ENCODE measurements at regions not wholly inside any gene's neighbourhood (a gene's known extent, or its start where the extent isn't known, plus 50 kb on each side); places are given as distances from the start of the nearest gene placed in this dataset.

DNA sequence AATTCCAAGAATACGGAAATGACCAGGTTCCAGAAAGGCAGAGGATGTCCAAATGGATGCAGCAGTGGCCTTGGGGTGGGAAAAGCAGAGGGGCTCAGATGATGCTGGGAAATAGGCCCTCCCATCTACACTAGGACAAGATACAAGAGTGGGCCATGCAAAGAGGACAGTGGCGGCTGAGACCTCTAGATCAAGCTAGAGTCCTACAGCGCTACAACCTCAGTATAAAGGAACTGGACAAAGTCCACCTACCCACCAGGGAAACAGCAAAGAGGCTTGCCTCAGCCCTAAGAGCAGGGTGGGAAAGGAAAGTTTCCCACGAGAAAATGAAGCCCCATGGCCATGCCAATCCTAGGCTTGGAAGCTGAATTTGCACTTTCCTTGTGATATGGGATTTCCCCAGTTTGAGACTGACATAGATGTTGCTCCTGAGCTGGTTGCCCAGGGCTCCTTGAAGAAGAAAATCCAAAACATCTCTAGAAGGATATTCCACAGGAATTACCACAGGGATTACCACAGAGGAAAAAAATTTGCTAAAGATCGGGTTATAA lies 282.2 kb downstream of the MREG start:
- Histone ChIP-seq H3K4me1 (ENCODE audit: control insufficient read depth, insufficient read depth, low read length) (no peaks in the 10 kb centered on the region), H3K4me3 (ENCODE audit: low read depth in 2 of 2, low read length in 2 of 2) (no peak overlapping the region), H3K27me3 (ENCODE audit: control insufficient read depth, insufficient read depth, low read length) (no peaks in the 10 kb centered on the region), H3K36me3 (ENCODE audit: control insufficient read depth, insufficient read depth, low read length) (no peaks in the 10 kb centered on the region), H3K9me3 (ENCODE audit: control insufficient read depth, insufficient read depth, low read depth, low read length) (no peaks in the 10 kb centered on the region), H3K27ac (ENCODE audit: low read length) (no peak overlapping the region)
- no TSS peak for BruUV-seq (replicated peaks)
- DNase-seq (ENCODE audit: low read depth, low spot score) (no peak), ATAC-seq (no peak)
- CTCF ChIA-PET: interaction anchor here (0.6 kb wide), 1 partner anchor 151 kb away, joined by 3 read pairs; no protein-coding TSS in a partner anchor
- intact Hi-C loops (cut with micrococcal nuclease; ENCODE audit: unreplicated experiment): no loop called here
- POLR2A ChIA-PET: no interaction called here
- TF ChIP-seq, protein P1, sequence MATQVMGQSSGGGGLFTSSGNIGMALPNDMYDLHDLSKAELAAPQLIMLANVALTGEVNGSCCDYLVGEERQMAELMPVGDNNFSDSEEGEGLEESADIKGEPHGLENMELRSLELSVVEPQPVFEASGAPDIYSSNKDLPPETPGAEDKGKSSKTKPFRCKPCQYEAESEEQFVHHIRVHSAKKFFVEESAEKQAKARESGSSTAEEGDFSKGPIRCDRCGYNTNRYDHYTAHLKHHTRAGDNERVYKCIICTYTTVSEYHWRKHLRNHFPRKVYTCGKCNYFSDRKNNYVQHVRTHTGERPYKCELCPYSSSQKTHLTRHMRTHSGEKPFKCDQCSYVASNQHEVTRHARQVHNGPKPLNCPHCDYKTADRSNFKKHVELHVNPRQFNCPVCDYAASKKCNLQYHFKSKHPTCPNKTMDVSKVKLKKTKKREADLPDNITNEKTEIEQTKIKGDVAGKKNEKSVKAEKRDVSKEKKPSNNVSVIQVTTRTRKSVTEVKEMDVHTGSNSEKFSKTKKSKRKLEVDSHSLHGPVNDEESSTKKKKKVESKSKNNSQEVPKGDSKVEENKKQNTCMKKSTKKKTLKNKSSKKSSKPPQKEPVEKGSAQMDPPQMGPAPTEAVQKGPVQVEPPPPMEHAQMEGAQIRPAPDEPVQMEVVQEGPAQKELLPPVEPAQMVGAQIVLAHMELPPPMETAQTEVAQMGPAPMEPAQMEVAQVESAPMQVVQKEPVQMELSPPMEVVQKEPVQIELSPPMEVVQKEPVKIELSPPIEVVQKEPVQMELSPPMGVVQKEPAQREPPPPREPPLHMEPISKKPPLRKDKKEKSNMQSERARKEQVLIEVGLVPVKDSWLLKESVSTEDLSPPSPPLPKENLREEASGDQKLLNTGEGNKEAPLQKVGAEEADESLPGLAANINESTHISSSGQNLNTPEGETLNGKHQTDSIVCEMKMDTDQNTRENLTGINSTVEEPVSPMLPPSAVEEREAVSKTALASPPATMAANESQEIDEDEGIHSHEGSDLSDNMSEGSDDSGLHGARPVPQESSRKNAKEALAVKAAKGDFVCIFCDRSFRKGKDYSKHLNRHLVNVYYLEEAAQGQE (IDR thresholded peaks at IDR 0.05; ENCODE audit: insufficient read depth in 1 of 2, low read depth in 2 of 2, low read length in 1 of 2): no peak
- TF ChIP-seq, protein P2, sequence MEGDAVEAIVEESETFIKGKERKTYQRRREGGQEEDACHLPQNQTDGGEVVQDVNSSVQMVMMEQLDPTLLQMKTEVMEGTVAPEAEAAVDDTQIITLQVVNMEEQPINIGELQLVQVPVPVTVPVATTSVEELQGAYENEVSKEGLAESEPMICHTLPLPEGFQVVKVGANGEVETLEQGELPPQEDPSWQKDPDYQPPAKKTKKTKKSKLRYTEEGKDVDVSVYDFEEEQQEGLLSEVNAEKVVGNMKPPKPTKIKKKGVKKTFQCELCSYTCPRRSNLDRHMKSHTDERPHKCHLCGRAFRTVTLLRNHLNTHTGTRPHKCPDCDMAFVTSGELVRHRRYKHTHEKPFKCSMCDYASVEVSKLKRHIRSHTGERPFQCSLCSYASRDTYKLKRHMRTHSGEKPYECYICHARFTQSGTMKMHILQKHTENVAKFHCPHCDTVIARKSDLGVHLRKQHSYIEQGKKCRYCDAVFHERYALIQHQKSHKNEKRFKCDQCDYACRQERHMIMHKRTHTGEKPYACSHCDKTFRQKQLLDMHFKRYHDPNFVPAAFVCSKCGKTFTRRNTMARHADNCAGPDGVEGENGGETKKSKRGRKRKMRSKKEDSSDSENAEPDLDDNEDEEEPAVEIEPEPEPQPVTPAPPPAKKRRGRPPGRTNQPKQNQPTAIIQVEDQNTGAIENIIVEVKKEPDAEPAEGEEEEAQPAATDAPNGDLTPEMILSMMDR (IDR thresholded peaks at IDR 0.05): no peak
- no peak for TF ChIP-seq TCF7L2 (IDR thresholded peaks at IDR 0.05; ENCODE audit: low read depth, low read length)
- no peak for TF ChIP-seq POLR2AphosphoS5 (IDR thresholded peaks at IDR 0.05; ENCODE audit: low read depth, low read length)
- no peak for TF ChIP-seq SIN3A (IDR thresholded peaks at IDR 0.05; ENCODE audit: borderline replicate concordance, insufficient read depth, low read depth, low read length)
- in situ Hi-C loops (cut with HindIII; ENCODE audit: low pct_unique_long_range_greater_than_20kb, low sequenced_read_pairs): no loop called here

DNA sequence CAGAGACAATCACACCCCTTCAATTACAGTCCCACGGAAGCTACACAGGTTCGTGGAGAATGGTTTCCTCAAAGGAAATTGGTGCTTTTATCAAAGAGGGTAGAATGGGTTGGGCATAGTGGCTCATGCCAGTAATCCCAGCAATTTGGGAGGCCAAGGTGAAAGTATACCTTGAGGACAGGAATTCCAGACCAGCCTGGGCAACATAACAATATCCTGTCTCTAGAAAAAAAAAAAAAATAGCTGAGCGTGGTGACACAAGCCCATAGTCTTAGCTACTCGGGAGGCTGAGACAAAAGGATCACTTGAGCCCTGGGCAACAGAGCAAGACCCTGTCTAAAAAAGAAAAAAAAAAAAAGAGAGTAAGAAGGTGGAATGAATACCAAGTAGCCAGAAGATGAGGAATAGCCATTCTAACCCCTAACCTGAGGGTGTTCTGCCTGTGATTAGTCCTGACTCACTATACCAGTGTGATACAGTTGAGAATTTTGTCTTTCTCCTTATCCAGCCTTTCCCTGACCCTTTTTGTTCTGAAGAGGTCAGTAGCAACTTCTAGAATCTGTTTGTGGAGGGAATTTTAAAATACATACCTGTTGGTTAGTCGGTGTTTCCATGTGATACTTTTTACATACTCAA lies 283.2 kb downstream of the MREG start:
- no peak for TF ChIP-seq SIN3A (IDR thresholded peaks at IDR 0.05; ENCODE audit: borderline replicate concordance, insufficient read depth, low read depth, low read length)
- TF ChIP-seq, protein P1 (IDR thresholded peaks at IDR 0.05; ENCODE audit: insufficient read depth in 1 of 2, low read depth in 2 of 2, low read length in 1 of 2): no peak
- TF ChIP-seq, protein P2 (IDR thresholded peaks at IDR 0.05): no peak
- no peak for TF ChIP-seq TCF7L2 (IDR thresholded peaks at IDR 0.05; ENCODE audit: low read depth, low read length)
- TF ChIP-seq POLR2AphosphoS5 (IDR thresholded peaks at IDR 0.05; ENCODE audit: low read depth, low read length): no peak
- ChIA-PET POLR2A (interaction anchor here (0.7 kb wide), 1 partner anchor 15 kb away, joined by 3 read pairs; no protein-coding TSS in a partner anchor), CTCF (no interaction called here)
- in situ Hi-C loops (cut with HindIII; ENCODE audit: low pct_unique_long_range_greater_than_20kb, low sequenced_read_pairs) (no loop called here), intact Hi-C loops (cut with micrococcal nuclease; ENCODE audit: unreplicated experiment) (no loop called here)
- no peaks in the 10 kb centered on the region for H3K9me3 ChIP-seq (ENCODE audit: control insufficient read depth, insufficient read depth, low read depth, low read length)
- H3K4me1 ChIP-seq (ENCODE audit: control insufficient read depth, insufficient read depth, low read length): no peaks in the 10 kb centered on the region
- no peaks in the 10 kb centered on the region for H3K27me3 ChIP-seq (ENCODE audit: control insufficient read depth, insufficient read depth, low read length)
- no peak overlapping the region for H3K4me3 ChIP-seq (ENCODE audit: low read depth in 2 of 2, low read length in 2 of 2)
- DNase-seq (ENCODE audit: low read depth, low spot score) (no peak), ATAC-seq (no peak)
- no peak overlapping the region for H3K27ac ChIP-seq (ENCODE audit: low read length)
- no peaks in the 10 kb centered on the region for H3K36me3 ChIP-seq (ENCODE audit: control insufficient read depth, insufficient read depth, low read length)
- no TSS peak for BruUV-seq (replicated peaks)
